Hematopoietic multipotent progenitor cell treated with erythropoietin and hydrocortisone succinate and interleukin-3 and kit ligand, for 4 days (in vitro differentiated cells): ENCODE measurements at regions not wholly inside any gene's neighbourhood (a gene's known extent, or its start where the extent isn't known, plus 50 kb on each side); places are given as distances from the start of the nearest gene placed in this dataset.

Experiments used
- DNase-seq: peaks from one replicate; pipeline ENCODE4 v3.0.0-alpha.2; 2015

DNA sequence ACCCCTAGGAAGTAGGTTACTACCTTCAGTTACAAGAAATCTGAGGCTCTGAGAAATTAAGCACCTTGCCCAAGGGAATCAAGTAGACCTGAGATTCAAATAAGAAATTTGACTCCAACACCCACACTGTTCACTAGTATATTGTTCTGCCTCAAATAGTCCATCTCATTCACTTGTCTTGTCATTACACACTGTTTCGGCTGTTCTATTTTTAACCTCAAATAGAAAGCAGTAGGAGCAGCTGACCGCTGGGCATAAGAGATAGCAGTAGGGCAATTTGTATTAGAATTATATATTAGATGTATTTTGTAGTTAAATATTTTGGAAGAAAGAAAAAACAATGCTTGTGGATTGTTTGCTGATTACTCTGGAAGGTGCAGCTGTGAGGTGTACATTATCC, 185.1 kb downstream of the INHBA start:
- no peak for DNase-seq

DNA sequence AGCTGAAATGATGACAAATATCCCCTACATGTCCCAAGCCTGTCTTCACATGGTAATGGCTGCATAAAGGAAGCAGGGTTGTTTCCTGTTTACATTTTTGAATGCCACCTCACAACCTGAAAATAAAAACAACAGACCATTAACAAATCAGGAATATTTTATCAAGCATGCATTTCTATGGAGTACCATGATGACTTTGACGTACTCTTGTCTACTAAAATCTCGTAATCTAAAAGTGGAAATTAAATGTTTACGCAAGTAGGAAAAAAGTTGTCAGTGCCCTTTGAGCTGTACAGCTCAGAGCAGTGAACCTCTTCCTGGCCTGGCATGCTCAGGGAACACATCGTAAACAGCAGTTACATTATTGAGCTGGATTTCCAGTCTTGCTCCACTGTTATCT, 194.1 kb downstream of the INHBA start:
- no peak for DNase-seq

DNA sequence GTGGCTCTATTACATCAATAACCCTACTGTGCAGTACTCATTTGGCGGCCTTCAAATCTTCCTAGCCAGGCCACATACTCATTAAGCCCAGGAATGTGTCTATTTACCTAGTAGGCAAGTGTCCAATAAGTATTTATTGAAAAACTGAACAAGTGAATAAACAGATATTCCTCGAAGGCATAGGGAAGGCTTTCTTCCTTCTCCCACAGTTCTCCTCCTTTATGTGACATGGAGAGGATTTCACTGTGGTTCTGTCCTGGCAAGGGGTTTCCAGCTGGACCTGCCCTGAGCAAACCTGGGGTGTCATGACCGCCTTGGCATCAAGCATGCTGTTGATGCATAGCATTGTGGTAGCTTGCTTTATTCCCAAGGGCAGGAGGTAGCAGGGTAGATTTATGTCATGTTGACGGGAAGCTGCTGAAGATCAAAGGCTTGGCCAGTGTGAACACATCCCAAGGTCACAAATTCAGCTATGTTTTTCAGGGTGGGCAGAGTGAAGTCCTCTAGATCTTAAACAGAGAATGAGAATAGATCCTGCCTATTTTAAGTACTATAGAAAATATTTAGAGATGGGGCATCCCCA, 195.1 kb downstream of the INHBA start:
- no peak for DNase-seq

DNA sequence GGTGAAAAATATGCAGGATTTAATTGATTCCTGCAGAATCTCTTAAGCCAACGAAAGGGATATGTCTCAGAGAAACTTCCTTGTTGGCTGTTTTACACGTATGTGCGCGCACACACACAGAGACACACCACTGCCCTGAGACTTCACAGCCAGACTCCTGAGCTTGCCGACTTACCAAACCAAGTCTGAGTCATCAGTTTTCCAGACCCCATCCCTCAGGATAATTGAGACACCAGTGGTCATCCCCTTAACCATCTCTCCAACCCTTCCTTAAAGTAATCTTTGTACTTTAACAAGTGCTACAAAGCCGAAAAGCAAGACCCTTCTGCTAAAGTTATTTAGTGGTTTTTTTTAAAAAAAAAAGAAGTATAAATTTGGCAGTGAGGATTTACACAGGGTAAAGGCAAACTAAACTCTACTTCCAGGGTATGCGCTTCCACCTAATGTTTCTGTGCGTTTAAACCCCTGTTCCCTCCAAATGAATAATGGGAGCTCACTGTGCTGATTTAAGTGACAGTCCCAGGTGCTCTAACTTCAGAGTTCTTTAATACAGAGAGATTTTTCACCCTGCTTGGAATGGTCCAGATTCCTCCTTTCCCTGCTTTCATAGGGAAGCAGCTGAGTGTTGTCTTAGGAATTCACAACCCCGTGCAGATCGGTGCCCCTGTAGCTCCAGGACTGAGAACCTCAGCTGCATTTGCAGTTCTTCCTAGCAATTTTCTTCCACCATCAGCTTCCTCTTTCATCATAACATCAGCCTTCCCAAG, 198.5 kb downstream of the INHBA start:
- DNase-seq, result no peak

DNA sequence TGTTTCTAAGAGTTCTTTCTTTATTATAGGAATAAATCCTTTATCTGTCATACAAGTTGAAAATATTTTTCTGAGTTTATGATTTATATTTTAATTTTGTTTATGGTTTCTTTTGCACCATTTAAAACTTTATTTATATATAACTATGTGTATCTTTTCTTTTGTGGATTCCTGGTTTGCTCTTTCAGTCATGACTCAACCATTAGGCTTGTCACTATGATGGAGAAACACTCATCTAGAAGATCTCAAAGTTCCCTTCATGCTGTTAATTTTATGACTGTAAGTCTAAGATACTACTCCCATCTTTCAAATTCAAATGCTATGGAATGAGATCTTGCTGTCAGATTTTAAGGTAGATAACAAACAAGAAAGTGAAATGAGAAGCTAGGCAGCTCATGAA, 199.5 kb downstream of the INHBA start:
- no peak for DNase-seq

DNA sequence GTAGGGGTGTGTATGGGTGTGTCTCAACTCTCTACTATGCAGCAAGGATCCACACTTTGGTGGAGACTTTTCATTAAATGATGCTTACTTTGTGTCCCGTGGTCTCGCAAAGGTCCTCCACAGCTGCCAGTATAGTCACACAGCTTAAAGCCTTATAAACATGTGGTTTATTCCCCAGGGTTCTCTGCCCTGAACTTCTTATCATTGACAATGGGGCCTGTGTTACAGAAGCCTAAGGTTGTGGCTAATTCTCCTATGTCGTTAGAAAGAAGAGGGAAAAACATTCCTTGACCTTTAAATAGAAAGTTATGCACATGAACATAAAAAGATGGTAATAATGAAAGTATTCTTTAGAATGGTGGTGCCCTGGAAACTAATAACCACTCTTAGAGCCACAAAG, 201.4 kb downstream of the INHBA start:
- no peak for DNase-seq

DNA sequence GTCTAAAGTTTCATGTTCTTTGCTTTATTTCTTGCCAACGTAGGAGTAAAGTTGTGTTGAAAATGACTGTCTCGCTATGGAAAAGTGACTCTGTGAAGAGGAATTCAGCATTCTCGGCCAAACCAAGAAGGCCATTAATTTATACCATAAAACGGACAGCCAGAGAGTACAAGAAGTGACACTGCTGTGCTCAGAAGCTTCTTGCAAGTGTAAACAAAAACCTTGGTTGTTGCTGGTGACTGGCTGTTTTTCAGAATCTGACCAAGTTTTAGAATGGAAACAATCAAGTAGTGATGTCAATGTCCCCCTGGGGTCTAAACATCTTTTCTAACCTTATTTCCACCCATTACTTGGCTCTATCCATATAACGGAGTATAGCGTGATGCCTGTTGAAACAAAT, 201.9 kb downstream of the INHBA start:
- DNase-seq, result no peak

DNA sequence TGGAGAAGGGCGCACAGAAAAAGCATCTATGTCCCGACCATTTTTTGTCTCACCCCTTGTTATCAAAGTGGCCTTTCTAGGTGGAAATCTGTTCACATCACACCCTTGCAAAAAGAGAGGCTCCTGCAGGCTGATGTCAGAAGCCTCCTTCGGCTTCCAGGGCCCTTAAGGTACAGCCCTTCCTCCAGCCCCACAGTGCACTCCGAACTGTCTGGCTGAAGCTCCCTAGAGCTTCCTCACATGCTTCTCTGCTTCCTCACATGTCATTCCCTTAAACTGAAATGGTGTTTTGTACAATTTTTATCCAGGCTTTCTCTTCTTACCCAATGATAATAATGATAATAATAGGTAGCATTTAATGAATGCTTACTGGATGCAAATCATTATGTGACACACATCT, 210.3 kb downstream of the INHBA start:
- DNase-seq, result no peak

DNA sequence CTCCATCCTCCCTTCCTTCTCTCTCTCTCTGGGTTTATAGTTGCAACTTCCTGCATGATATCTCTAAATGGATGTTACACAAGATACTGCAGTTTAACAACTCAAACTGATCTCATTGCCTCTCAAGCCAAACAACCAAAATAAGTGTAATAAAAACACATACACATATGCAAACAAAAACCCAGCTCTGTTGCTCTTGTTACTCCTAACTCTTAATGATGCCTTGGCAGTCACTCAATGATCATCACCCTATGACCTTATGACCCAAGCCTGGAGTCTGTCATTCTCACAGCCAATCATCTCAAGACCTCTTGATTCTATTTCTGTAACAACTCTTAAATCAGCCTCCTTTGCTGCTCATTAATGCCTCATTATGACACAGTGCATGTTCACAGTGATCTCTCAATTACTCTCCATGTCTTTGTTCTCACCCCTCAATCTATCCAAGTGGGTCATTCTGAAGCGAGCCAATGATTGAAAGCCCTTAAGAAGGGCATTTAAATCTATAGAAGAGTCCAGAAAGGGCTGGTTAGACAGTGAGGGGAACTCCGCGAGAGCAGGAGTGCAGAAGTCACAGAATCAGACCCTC, 210.9 kb downstream of the INHBA start:
- peak; percentile 10 for DNase-seq

DNA sequence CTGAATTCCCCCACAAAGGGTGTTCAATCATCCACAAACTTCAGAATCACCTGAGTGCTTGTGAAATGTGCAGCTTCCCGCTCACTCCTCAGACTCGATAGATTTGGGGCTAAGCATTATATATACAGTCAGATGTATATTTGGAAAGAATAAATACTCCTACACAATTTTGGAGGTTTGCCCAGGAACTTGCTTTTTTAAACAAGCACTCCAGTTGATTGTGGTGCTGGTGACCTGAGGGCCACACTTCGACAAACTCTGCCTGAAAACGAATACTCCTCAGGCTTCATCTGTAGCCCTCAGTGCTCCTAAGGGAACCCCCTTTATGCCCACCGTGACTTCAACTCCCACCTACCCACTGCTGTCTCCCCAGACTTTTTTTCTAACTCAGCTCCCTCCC, 211.6 kb downstream of the INHBA start:
- DNase-seq, result no peak

DNA sequence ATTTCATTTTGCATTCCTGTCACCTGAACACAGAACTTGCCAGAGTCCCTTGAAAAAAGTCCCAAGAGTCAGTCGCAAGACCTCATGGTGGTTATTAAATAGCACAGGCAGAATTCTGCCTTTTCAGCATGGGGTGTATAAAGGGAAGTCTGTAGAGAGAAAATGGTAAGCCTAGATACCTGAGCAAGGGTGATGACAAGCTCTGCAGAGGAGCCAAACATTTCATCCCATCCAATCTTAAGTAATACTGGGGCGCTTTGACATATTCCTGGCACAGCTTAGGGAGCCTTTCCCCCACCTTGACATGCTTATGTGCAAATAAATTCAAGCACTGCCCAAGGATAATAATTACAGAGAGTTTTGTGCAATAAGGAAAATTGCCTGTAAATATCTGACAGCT, 213.0 kb downstream of the INHBA start:
- DNase-seq, result no peak

DNA sequence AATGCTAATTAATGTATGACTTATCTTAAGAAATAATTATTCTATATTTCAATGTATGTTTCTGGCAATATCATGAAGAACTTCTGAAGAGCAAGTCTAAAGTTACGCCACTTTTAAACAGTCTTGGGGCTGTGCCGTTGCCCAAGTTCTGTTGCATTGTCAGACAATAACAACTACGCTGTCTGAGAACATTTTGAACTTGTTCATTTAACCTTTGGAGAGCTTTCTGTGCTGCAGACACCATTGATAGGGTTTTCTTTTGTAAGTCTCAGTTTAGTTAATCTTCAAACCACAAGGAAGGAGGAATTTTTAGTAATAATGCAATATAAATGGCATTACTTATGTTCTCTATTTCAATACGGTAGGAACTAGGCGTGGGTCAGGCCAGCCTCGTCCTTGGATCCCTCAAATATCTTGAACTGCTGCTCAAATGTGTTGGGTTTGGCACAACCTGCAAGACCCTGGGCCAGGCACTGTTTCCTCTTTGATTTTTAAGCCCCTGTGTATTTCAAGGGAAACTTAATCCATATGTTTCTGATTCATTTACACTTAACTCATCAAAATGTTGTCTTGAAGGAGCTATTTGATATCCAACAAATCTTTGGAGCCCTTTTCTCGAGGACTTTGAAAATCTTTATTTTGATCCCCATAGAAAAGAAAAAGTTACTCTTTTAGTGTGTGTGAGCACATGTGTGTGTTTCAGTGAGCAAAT, 215.5 kb downstream of the INHBA start:
- DNase-seq, result no peak

DNA sequence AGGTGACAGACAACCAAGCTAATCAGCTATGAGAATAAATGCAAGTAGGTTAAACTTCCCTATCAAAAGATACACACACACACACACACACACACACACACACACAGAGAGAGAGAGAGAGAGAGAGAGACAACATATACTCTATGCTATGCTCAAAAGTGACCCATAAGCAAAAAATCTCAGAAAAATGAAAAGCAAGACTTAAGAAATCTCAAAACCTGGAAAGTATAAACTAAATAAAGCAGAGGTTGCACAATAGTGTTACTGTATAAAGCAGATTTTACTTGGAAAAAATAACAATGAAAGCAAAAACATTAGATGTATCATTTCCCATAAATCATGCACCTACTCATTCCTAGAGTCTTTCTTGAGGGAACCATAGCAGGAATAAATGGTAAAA, 221.5 kb downstream of the INHBA start:
- DNase-seq, result no peak

DNA sequence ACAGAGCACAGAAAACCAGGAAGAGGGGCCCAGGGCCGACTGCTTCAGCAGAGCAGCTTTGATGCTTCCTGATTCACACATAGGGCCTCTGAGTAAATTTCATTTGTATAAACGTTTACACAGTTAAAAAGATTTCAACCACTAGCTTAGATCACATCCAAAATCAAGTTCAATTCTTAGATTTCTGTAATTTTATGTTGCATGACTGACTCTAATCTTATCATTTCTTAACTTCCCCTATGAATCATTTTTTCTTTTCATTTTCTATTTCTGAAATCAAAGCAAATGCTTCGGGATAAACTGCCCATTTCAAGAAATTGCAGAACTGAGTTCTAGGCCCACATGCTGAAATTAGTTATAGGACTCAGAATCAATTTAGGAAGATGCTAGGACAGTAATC, 224.7 kb downstream of the INHBA start:
- DNase-seq, result peak; percentile 5

DNA sequence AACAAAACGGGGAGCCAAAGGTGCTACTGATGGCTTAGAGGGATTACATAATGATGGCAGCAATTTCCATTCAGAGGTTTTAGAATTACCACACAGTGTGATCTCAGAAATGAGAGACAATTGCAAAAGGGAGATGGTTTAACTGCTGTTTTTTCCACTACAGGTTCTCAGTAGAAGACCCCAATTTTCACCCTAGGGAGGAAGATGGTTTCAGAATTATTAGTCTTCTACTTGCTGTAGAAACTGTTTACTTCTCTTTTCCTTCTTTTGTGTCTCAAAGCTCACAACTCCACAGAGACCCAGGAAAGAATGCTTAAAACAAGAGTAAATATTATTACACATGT, 226.5 kb downstream of the INHBA start:
- DNase-seq, result peak; percentile 1

DNA sequence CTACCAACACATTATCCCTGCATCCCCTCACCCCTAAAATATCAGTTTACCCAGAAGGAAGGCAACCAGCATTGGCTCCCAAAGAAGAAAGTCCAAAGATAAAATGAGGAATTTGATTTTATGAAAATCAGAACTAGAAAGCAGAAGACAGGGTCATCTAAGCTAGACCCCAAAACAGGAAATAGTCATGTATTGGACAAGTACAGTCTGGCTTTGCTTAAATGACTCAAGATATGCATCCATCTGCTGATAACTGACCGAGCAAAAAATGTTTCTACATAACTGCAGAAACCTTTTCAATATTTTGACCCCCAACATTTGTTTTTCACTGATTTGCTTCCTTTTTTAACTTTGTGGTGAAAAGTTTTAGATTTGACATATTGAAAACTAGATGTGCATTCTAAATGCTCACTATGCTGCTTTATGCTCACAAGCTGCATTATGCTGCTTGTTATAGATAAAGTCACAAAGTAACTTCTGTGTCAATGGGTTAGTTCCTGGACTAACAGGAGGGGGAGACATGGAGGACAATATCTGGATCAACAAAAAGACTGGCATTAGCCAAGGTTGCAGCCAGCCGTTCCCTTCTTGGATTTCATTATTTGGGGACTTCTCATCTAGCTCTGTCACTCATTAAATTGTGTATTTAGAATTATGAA, 227.0 kb downstream of the INHBA start:
- DNase-seq, result peak; percentile 3

DNA sequence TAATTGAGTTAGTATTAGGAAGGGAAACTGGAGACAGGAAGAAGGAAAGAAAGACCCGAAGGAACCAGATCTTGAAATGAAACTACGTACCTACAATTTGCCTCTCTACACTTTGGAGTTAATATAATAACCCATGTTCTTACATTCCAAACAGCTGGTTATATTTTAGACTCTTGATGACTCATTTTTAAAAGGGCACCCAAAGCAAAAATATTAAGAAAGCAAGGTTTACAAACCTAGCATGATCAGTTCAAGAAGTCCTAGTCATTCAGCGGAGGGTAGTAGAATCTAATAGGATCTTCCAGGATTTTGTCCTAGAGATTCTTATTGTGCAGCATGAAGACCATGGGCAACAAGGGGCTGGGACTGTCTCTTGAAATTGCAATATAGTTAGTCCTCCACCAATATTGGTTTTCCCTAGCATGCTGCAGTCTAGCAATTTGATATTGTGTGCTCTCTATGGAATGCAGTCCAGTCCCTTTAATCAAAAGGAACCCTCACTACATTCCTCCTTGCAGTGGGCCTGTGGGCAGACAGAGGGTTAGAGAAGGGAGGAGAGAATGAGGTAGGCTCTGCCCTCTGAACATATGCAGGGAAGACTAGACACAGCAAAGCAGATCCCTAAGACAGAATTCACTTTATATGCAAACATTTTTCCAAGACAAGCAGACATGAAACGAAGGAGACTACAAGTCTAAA, 230.3 kb downstream of the INHBA start:
- no peak for DNase-seq

DNA sequence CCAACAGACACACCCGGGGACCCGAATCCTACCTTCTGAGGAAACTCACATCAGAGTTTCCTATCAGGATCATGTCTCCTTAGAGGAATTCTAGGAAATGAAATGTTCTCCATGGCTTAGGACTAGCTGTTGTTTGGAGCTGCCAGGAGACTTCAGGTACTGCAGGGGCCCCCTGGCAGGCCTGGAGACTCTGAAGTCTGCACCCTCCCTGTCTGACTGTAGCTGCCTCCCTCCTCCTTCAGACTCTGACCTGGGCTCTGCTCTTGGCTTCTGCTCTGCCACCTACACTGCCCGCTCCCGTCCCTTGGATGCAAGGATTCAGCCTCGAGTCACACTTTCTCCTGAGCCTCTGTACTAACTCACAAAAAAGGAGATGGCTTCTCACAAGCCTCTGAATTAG, 232.8 kb downstream of the INHBA start:
- no peak for DNase-seq

DNA sequence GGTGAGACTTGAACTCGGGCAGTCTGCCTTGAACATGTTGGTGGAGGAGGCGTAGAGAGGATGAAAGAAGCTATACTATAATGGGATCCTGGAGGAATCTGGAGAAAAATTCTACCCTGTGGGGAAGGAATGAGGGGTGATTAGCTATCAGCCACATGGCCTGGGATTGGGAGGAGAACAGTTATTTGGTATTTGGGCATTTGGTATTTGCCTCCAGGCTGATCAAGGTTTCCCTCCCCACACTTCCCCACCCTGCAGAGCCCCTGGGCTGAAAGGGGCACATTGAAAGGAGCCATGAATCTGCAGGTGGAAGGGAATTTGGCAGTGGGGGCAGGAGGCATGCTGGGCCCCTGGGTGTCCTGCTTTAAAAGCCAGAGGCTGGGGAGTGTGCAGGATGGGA, 235.3 kb downstream of the INHBA start:
- DNase-seq, result no peak

DNA sequence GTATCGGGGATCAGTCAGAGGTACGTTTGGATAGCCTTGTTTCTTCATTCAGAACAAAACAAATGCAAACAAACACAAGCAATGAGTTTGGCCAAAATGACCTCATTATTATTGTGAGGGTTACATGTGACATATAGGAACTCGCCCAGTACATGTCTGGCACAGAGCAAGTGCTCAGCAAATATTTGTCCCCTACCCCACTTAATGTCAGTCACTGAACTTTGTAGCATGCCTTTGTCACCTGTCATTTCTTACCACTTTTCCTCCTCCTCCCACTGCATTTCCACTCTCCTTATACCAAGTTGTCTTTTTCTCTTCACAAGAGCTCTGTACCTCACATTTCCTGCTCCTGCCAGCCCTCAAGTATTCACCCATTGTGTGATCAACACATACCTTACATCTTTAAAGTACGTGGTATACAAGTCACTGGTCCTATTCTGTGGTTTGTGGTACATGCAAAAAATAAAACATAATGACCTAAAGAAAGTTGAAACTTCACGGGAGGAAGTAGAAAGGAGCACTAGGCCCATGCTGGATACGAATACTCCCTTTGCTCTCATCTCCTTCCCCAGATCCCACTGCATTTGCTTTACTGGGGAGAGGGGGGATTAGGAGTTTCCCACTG, 236.0 kb downstream of the INHBA start:
- DNase-seq, result no peak

DNA sequence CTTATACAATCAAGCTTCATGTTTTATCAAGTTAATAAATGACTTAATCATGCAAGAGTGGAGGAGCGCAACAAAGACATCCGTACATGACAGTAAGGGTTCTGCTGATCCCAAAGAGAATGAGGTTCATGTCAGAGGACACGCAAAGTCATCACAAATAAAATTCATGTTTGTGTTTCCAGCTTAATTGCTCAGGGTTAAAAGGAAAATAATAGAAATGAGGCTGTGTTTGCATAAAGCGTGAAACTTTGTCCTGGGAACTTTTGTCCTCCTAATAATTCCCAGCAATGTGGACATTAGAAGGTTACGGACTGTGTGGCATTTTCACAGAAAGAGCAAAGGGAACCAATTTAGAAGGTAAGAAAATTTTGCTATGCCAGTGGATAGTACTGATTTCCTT, 237.3 kb downstream of the INHBA start:
- no peak for DNase-seq

DNA sequence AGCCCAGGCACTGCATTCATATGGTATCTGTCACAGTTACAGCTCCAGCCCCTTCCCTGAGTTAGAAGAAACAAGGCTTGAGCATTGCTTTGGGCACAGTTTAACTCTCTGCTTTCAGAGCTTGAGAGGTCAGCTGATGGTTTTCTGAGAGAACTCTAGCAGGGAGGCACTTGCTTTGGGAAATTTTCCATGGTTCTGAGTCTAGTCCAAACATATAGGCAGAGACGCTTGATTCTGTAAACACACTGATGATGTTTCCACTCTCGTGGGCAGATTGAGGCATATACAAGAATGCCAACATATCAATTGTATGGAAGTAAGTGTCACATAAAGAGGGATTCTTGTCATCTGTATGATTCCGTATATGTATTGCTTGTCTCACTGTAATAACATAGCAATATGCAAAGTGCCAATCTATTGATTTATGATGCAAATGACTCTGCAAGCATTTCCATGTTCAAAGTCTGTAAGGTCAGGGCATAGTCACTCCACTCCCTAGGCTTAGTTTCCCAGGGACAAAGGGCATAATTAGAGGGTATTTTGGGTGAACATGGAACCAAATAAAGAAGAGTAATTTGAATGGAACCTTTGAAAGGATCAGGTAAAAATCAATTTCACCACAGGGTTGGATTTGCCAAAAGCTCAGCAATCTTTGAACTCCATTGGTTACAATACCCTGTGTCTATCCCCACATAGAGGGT, 239.0 kb downstream of the INHBA start:
- DNase-seq, result no peak
